Erythroblast (primary cell): ENCODE measurements at regions not wholly inside any gene's neighbourhood (a gene's known extent, or its start where the extent isn't known, plus 50 kb on each side); places are given as distances from the start of the nearest gene placed in this dataset.

Experiments
- GATA1 ChIP-seq: IDR thresholded peaks from 2 replicates; pipeline ENCODE4 v1.6.1; 2011; ENCODE audit warnings: low read depth, mild to moderate bottlenecking, control low read depth, low read length, moderate library complexity
- POLR2A ChIP-seq: IDR thresholded peaks from 2 replicates; pipeline ENCODE4 v1.6.1; 2011; ENCODE audit warnings: mild to moderate bottlenecking, low read length

DNA sequence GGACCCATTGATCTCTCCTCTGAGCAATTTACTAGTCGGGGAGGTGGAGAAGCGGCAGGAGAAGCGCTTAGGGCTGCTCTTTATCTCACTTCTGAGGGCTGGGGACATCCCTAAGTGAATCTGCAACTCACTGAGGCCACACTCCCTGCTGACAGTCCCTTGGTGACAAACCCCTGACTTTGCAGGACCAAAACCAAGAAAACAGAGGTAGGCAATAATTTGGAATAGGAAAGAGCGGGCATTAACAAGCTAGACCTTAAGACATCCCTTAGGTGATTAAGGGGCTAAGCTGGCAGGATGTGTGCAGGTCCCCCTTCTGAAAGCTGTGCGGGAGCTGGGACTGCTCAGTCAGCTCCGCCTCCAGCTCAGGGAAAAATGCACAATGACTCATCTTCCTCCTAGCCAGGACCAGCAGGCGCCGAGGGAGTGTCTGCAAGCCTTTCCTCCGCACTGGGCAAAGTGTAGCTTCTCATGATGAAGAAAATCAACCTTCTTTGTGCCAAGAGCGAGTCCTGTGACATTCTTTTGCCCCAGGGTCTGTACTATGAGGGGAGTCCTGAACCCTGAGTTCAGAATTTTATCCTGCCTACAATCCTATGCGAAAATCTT is 63.3 kb downstream of the BOD1L2 start:
- no peak for TF ChIP-seq POLR2A
- no peak for TF ChIP-seq GATA1
